ENCODE measurements at regions not wholly inside any gene's neighbourhood (a gene's known extent, or its start where the extent isn't known, plus 50 kb on each side); places are given as distances from the start of the nearest gene placed in this dataset.

DNA sequence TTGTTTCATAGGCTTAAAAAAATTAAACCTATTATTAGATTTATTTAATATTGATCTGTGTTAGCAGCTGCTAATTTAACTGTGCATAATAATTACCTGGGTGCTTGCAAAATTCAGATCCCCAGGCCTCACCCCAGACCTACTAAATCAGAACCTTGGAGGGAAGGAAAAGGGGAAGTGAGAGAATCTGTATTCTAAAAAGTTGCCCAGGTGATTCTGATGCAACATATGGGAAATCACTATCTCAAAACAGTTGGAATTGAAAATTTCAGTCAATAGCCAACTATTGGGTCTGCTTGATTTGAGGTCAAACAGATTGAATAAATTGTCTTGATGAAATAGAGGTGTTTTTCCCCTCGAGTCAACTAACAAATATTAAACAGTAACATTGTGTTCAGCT lies 538.5 kb upstream of the ADAMTS9 start:
- TF ChIP-seq, protein P1, sequence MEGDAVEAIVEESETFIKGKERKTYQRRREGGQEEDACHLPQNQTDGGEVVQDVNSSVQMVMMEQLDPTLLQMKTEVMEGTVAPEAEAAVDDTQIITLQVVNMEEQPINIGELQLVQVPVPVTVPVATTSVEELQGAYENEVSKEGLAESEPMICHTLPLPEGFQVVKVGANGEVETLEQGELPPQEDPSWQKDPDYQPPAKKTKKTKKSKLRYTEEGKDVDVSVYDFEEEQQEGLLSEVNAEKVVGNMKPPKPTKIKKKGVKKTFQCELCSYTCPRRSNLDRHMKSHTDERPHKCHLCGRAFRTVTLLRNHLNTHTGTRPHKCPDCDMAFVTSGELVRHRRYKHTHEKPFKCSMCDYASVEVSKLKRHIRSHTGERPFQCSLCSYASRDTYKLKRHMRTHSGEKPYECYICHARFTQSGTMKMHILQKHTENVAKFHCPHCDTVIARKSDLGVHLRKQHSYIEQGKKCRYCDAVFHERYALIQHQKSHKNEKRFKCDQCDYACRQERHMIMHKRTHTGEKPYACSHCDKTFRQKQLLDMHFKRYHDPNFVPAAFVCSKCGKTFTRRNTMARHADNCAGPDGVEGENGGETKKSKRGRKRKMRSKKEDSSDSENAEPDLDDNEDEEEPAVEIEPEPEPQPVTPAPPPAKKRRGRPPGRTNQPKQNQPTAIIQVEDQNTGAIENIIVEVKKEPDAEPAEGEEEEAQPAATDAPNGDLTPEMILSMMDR (IDR thresholded peaks at IDR 0.05) = no peak
- no peak for TF ChIP-seq POLR2A (IDR thresholded peaks at IDR 0.05)

Data from thyroid gland (tissue), 4 donors.